OCI-LY1 (cell line): ENCODE measurements at regions not wholly inside any gene's neighbourhood (a gene's known extent, or its start where the extent isn't known, plus 50 kb on each side); places are given as distances from the start of the nearest gene placed in this dataset.

Experiments
- CTCF ChIP-seq: fragments of 200-600 bp; sonication (generic), shearing (Covaris generic); IDR thresholded peaks from 2 replicates; pipeline ENCODE4 v1.5.1; 2017; ENCODE audit warnings: mild to moderate bottlenecking, antibody characterized with exemption, low read length, moderate library complexity, mixed read lengths
- EZH2 ChIP-seq: fragments of 200-600 bp; sonication (generic), shearing (Covaris generic); IDR thresholded peaks from 2 replicates; pipeline ENCODE4 v1.8.0; 2017; ENCODE audit warnings: borderline replicate concordance, mixed run types, mild to moderate bottlenecking, antibody characterized with exemption, low read length, moderate library complexity, mixed read lengths

- TF ChIP-seq CTCF (no peak), EZH2 (no peak)
Observed at GRCh38 chr7:15854841-15855524, 168.5 kb upstream of the MEOX2 start.
